HCT116 (cell line): ENCODE measurements at regions not wholly inside any gene's neighbourhood (a gene's known extent, or its start where the extent isn't known, plus 50 kb on each side); places are given as distances from the start of the nearest gene placed in this dataset.

Experiments
- ATAC-seq: fragments of 200-7000 bp; cut with Tn5 transposase; 2 replicates; pipeline ENCODE4 v1.9.1; 2020; ENCODE audit warnings: mild to moderate bottlenecking, moderate library complexity
- BruUV-seq: library from RNA; stranded (reverse); fragments of 400-500 nt; replicated peaks from 2 replicates; lab custom pipeline; 2021; lab: Mats Ljungman, UMichigan
- CTCF ChIA-PET: fragments of 300-600 bp; sonication (Branson Sonifier 250); formaldehyde crosslinking; loops from one replicate; lab custom pipeline; 2021; ENCODE audit warnings: antibody characterized with exemption; lab: Charles Lee
- POLR2A ChIA-PET: fragments of 300-600, 350-600 bp; sonication (Branson Sonifier 250); formaldehyde crosslinking; loops from one replicate; lab custom pipeline; 2021; ENCODE audit warnings: antibody characterized with exemption; lab: Charles Lee
- RAD21 ChIA-PET, 2 experiments: fragments of 300-600 bp; sonication (Branson Sonifier 250); formaldehyde crosslinking; loops; one replicate each; lab custom pipeline; 2023; ENCODE audit warnings: low total read pairs in 2 of 2; ENCODE audit not compliant: uncharacterized antibody in 2 of 2, unreplicated experiment in 2 of 2, low non-redundant PET in 1 of 2; lab: Charles Lee
- DNase-seq: peaks from one replicate; pipeline ENCODE4 v3.0.0-alpha.2; 2010; ENCODE audit warnings: low read depth, low spot score
- H2AFZ ChIP-seq: fragments of 200-600 bp; shearing (Covaris generic), sonication (generic); 2 replicates; pipeline ENCODE4 v1.6.1; 2017; ENCODE audit warnings: low read depth, mixed run types, mixed read lengths, antibody characterized with exemption, low read length; ENCODE audit not compliant: poor library complexity, severe bottlenecking
- H3K27ac ChIP-seq: 2 replicates; pipeline ENCODE4 v1.5.1; 2012; ENCODE audit warnings: low read depth, low read length
- H3K27me3 ChIP-seq: fragments of 200-600 bp; sonication (generic); 2 replicates; pipeline ENCODE4 v1.6.1; 2016; ENCODE audit warnings: mixed run types, low read length, mixed read lengths; ENCODE audit not compliant: insufficient read depth
- H3K36me3 ChIP-seq, 2 experiments: fragments of 200-500 bp in 1 of 2; fragments of 200-600 bp in 1 of 2; sonication (Bioruptor generic) in 1 of 2; sonication (generic) in 1 of 2; 2 replicates each; pipeline versions ENCODE4 v1.5.1 to v1.6.1; 2014 to 2016; ENCODE audit warnings: low read length in 2 of 2, inconsistent platforms in 1 of 2, mixed read lengths in 1 of 2, mixed run types in 1 of 2; ENCODE audit not compliant: insufficient read depth in 2 of 2, control insufficient read depth in 1 of 2
- H3K4me1 ChIP-seq, 2 experiments: fragments of 200-600 bp in 1 of 2; sonication (generic) in 1 of 2; 2 replicates each; pipeline versions ENCODE4 v1.5.1 to v1.6.1; 2012 to 2017; ENCODE audit warnings: low read length in 2 of 2, inconsistent platforms in 1 of 2, mild to moderate bottlenecking in 1 of 2, mixed read lengths in 1 of 2, mixed run types in 1 of 2, moderate library complexity in 1 of 2; ENCODE audit not compliant: insufficient read depth in 2 of 2, control insufficient read depth in 1 of 2
- H3K4me2 ChIP-seq: fragments of 200-600 bp; sonication (generic); 2 replicates; pipeline ENCODE4 v1.6.1; 2017; ENCODE audit warnings: mixed run types, low read length, mixed read lengths
- H3K4me3 ChIP-seq, 2 experiments: fragments of 200-600 bp in 1 of 2; sonication (generic) in 1 of 2; replicated peaks in 1 of 2; 2 replicates each; pipeline ENCODE4 v1.5.1; 2011 to 2016; ENCODE audit warnings: low read length in 2 of 2, control low read depth in 1 of 2, low read depth in 1 of 2, mild to moderate bottlenecking in 1 of 2, mixed read lengths in 1 of 2, mixed run types in 1 of 2
- H3K79me2 ChIP-seq: fragments of 200-600 bp; sonication (generic); 2 replicates; pipeline ENCODE4 v1.6.1; 2017; ENCODE audit warnings: mild to moderate bottlenecking, mixed run types, low read length, moderate library complexity, mixed read lengths; ENCODE audit not compliant: insufficient read depth
- H3K9ac ChIP-seq: fragments of 200-600 bp; sonication (generic); 2 replicates; pipeline ENCODE4 v1.6.1; 2016; ENCODE audit warnings: low read length, mixed read lengths
- H3K9me2 ChIP-seq: fragments of 200-600 bp; sonication (generic), shearing (Covaris generic); 2 replicates; pipeline ENCODE4 v1.6.1; 2017; ENCODE audit warnings: mixed run types, mild to moderate bottlenecking, moderate library complexity; ENCODE audit not compliant: insufficient read depth
- H3K9me3 ChIP-seq, 2 experiments: fragments of 200-500 bp in 1 of 2; fragments of 200-600 bp in 1 of 2; sonication (Bioruptor generic) in 1 of 2; sonication (generic) in 1 of 2; 2 replicates each; pipeline ENCODE4 v1.6.1; 2014 to 2017; ENCODE audit warnings: low read length in 2 of 2, mixed read lengths in 2 of 2, inconsistent platforms in 1 of 2, low read depth in 1 of 2, mild to moderate bottlenecking in 1 of 2, mixed run types in 1 of 2, moderate library complexity in 1 of 2; ENCODE audit not compliant: control insufficient read depth in 1 of 2, insufficient read depth in 1 of 2
- H4K20me1 ChIP-seq: fragments of 200-600 bp; sonication (generic), shearing (Covaris generic); 2 replicates; pipeline ENCODE4 v1.6.1; 2017; ENCODE audit warnings: mixed run types, mild to moderate bottlenecking, moderate library complexity; ENCODE audit not compliant: insufficient read depth
- CBX3 ChIP-seq: IDR thresholded peaks from 2 replicates; pipeline ENCODE4 v1.6.1; 2012; ENCODE audit warnings: low read depth
- CEBPB ChIP-seq: IDR thresholded peaks from 2 replicates; pipeline ENCODE4 v1.6.1; 2012; ENCODE audit warnings: low read depth
- CTCF ChIP-seq, 3 experiments: fragments of 200-600 bp in 1 of 3; sonication (generic) in 1 of 3; IDR thresholded peaks in 2 of 3; conservative IDR thresholded peaks in 1 of 3; 2 replicates each; pipeline ENCODE4 v1.5.1; 2012 to 2017; ENCODE audit warnings: low read depth in 2 of 3, low read length in 2 of 3, antibody characterized with exemption in 1 of 3, borderline replicate concordance in 1 of 3, control low read depth in 1 of 3, mild to moderate bottlenecking in 1 of 3, mixed read lengths in 1 of 3, mixed run types in 1 of 3, moderate library complexity in 1 of 3; ENCODE audit not compliant: insufficient read depth in 1 of 3
- EGR1 ChIP-seq: IDR thresholded peaks from 2 replicates; pipeline ENCODE4 v1.6.1; 2012; ENCODE audit warnings: low read depth
- ELF1 ChIP-seq: IDR thresholded peaks from 2 replicates; pipeline ENCODE4 v1.6.1; 2012; ENCODE audit warnings: low read depth, borderline replicate concordance
- FOSL1 ChIP-seq: IDR thresholded peaks from 2 replicates; pipeline ENCODE4 v1.6.1; 2012; ENCODE audit warnings: low read depth
- JUND ChIP-seq: IDR thresholded peaks from 2 replicates; pipeline ENCODE4 v1.6.1; 2012
- POLR2A ChIP-seq: IDR thresholded peaks from 2 replicates; pipeline ENCODE4 v1.7.0; 2011; ENCODE audit warnings: borderline replicate concordance; ENCODE audit not compliant: insufficient read depth, insufficient read length; ENCODE audit errors: extremely low read depth
- POLR2AphosphoS5 ChIP-seq: IDR thresholded peaks from 2 replicates; pipeline ENCODE4 v1.6.1; 2011; ENCODE audit warnings: mild to moderate bottlenecking, low read depth, low read length, moderate library complexity
- RAD21 ChIP-seq: IDR thresholded peaks from 2 replicates; pipeline ENCODE4 v1.6.1; 2012; ENCODE audit warnings: low read depth, mild to moderate bottlenecking
- SIN3A ChIP-seq: IDR thresholded peaks from 2 replicates; pipeline ENCODE4 v1.6.1; 2012; ENCODE audit warnings: low read depth
- SP1 ChIP-seq: IDR thresholded peaks from 2 replicates; pipeline ENCODE4 v1.6.1; 2012; ENCODE audit warnings: low read depth
- TCF7L2 ChIP-seq: IDR thresholded peaks from 2 replicates; pipeline ENCODE4 v1.7.0; 2011; ENCODE audit warnings: borderline replicate concordance, inconsistent platforms; ENCODE audit not compliant: insufficient read depth, insufficient read length; ENCODE audit errors: extremely low read depth
- YY1 ChIP-seq: IDR thresholded peaks from 2 replicates; pipeline ENCODE4 v1.6.1; 2011; ENCODE audit warnings: low read length, low read depth, moderate library complexity, mild to moderate bottlenecking; ENCODE audit not compliant: insufficient replicate concordance; ENCODE audit errors: extremely low read depth
- ZFX ChIP-seq: fragments of 450-650 bp; IDR thresholded peaks from 2 replicates; pipeline ENCODE4 v1.6.1; 2017
- intact Hi-C: fragments of 100-400 bp; cut with micrococcal nuclease; formaldehyde crosslinking; loops from 2 replicates; pipeline ENCODE4 v1.10.0; 2022
- TF ChIP-seq, protein P1 (sequence below): IDR thresholded peaks from 2 replicates; pipeline ENCODE4 v1.6.1; 2011; ENCODE audit warnings: mild to moderate bottlenecking, low read length, moderate library complexity; ENCODE audit not compliant: insufficient replicate concordance; ENCODE audit errors: extremely low read depth
- TF ChIP-seq, protein P2 (sequence below): IDR thresholded peaks from 2 replicates; pipeline ENCODE4 v1.6.1; 2012
- TF ChIP-seq, protein P3 (sequence below): IDR thresholded peaks from 2 replicates; pipeline ENCODE4 v1.6.1; 2012; ENCODE audit warnings: low read depth
- TF ChIP-seq, protein P4 (sequence below): IDR thresholded peaks from 2 replicates; pipeline ENCODE4 v1.6.1; 2012

DNA sequence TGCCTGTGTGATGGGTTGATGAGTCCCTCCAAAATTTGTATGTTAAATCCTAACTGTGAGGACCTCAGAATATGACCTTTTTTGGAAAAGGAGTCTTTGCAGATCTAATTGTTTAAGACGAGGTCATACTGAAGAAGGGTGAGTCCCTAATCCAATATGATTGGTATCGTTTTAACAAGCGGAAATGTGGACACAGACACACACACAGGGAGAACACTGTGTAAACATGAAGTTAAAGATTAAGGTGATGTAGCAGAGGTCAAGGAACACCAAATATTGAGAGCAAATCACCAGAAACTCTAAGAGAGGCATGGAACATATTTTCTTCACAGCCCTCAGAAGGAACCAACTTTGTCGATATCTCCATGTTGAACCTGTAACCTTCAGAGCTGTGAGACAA lies 1106.7 kb downstream of the SLC6A15 start:
- POLR2A ChIA-PET, result no interaction called here
- no peaks in the 10 kb centered on the region for H3K9me3 ChIP-seq
- DNase-seq (no peak), ATAC-seq (no peak)
- no peaks in the 10 kb centered on the region for H3K9me2 ChIP-seq
- no TSS peak for BruUV-seq
- no peak overlapping the region for H3K27ac ChIP-seq
- CTCF ChIA-PET, result no interaction called here
- H4K20me1 ChIP-seq, result no peaks in the 10 kb centered on the region
- H3K79me2 ChIP-seq, result no peaks in the 10 kb centered on the region
- H3K36me3 ChIP-seq, result no peaks in the 10 kb centered on the region
- no peaks in the 10 kb centered on the region for H3K4me1 ChIP-seq
- RAD21 ChIA-PET, result no interaction called here
- no peak overlapping the region for H3K9ac ChIP-seq
- intact Hi-C loops, result no loop called here
- H3K27me3 ChIP-seq, result no peaks in the 10 kb centered on the region
- TF ChIP-seq TCF7L2 (no peak), RAD21 (no peak), YY1 (no peak), POLR2AphosphoS5 (no peak), ZFX (no peak), CBX3 (no peak), CTCF (IDR thresholded peaks at IDR 0.05 in 2 of 3, conservative IDR thresholded peaks at IDR 0.05 in 1 of 3; ENCODE audit: borderline replicate concordance in 1 of 3, insufficient read depth in 1 of 3, low read depth in 2 of 3, low read length in 2 of 3) (no peak), JUND (no peak), EGR1 (no peak), SP1 (no peak), FOSL1 (no peak), ELF1 (no peak), POLR2A (no peak), SIN3A (no peak), CEBPB (no peak)
- TF ChIP-seq, protein P1, sequence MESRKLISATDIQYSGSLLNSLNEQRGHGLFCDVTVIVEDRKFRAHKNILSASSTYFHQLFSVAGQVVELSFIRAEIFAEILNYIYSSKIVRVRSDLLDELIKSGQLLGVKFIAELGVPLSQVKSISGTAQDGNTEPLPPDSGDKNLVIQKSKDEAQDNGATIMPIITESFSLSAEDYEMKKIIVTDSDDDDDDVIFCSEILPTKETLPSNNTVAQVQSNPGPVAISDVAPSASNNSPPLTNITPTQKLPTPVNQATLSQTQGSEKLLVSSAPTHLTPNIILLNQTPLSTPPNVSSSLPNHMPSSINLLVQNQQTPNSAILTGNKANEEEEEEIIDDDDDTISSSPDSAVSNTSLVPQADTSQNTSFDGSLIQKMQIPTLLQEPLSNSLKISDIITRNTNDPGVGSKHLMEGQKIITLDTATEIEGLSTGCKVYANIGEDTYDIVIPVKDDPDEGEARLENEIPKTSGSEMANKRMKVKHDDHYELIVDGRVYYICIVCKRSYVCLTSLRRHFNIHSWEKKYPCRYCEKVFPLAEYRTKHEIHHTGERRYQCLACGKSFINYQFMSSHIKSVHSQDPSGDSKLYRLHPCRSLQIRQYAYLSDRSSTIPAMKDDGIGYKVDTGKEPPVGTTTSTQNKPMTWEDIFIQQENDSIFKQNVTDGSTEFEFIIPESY, result no peak
- TF ChIP-seq, protein P2, sequence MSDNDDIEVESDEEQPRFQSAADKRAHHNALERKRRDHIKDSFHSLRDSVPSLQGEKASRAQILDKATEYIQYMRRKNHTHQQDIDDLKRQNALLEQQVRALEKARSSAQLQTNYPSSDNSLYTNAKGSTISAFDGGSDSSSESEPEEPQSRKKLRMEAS, result no peak
- TF ChIP-seq, protein P3, sequence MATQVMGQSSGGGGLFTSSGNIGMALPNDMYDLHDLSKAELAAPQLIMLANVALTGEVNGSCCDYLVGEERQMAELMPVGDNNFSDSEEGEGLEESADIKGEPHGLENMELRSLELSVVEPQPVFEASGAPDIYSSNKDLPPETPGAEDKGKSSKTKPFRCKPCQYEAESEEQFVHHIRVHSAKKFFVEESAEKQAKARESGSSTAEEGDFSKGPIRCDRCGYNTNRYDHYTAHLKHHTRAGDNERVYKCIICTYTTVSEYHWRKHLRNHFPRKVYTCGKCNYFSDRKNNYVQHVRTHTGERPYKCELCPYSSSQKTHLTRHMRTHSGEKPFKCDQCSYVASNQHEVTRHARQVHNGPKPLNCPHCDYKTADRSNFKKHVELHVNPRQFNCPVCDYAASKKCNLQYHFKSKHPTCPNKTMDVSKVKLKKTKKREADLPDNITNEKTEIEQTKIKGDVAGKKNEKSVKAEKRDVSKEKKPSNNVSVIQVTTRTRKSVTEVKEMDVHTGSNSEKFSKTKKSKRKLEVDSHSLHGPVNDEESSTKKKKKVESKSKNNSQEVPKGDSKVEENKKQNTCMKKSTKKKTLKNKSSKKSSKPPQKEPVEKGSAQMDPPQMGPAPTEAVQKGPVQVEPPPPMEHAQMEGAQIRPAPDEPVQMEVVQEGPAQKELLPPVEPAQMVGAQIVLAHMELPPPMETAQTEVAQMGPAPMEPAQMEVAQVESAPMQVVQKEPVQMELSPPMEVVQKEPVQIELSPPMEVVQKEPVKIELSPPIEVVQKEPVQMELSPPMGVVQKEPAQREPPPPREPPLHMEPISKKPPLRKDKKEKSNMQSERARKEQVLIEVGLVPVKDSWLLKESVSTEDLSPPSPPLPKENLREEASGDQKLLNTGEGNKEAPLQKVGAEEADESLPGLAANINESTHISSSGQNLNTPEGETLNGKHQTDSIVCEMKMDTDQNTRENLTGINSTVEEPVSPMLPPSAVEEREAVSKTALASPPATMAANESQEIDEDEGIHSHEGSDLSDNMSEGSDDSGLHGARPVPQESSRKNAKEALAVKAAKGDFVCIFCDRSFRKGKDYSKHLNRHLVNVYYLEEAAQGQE, result no peak
- TF ChIP-seq, protein P4, sequence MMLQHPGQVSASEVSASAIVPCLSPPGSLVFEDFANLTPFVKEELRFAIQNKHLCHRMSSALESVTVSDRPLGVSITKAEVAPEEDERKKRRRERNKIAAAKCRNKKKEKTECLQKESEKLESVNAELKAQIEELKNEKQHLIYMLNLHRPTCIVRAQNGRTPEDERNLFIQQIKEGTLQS, result no peak
- H3K4me2 ChIP-seq, result no peak overlapping the region
- no peak overlapping the region for H2AFZ ChIP-seq
- no peak overlapping the region for H3K4me3 ChIP-seq
